Caco-2 (cell line): ENCODE measurements at regions not wholly inside any gene's neighbourhood (a gene's known extent, or its start where the extent isn't known, plus 50 kb on each side); places are given as distances from the start of the nearest gene placed in this dataset.

ENCODE experiments used
- BruUV-seq: library from RNA; stranded (reverse); fragments of 400-500 nt; replicated peaks from 2 replicates; lab custom pipeline; 2021; lab: Mats Ljungman, UMichigan
- CTCF ChIA-PET: fragments of 300-600 bp; sonication (Branson Sonifier 250); formaldehyde crosslinking; loops from one replicate; lab custom pipeline; 2022; ENCODE audit warnings: antibody characterized with exemption; lab: Charles Lee
- POLR2A ChIA-PET: fragments of 300-600 bp; sonication (Branson Sonifier 250); formaldehyde crosslinking; loops from one replicate; lab custom pipeline; 2022; ENCODE audit warnings: antibody characterized with exemption; lab: Charles Lee
- DNase-seq, 2 experiments: peaks; one replicate each; pipeline versions ENCODE4 v3.0.0 to v3.0.0-alpha.2; 2020 to 2022
- H3K27me3 ChIP-seq: replicated peaks from 2 replicates; pipeline ENCODE4 v1.6.0; 2011; ENCODE audit warnings: low read length; ENCODE audit not compliant: control insufficient read depth, insufficient read depth
- H3K36me3 ChIP-seq: 2 replicates; pipeline ENCODE4 v1.5.1; 2011; ENCODE audit warnings: low read length; ENCODE audit not compliant: control insufficient read depth, insufficient read depth
- H3K4me1 ChIP-seq: fragments of 250-450 bp; sonication (Bioruptor Pico); 2 replicates; pipeline ENCODE4 v1.5.1; 2020; ENCODE audit warnings: mild to moderate bottlenecking
- H3K4me3 ChIP-seq: 2 replicates; pipeline ENCODE4 v1.5.1; 2011; ENCODE audit warnings: low read depth, mild to moderate bottlenecking, control low read depth, low read length
- H3K9me3 ChIP-seq: fragments of 250-450 bp; sonication (Bioruptor Pico); 2 replicates; pipeline ENCODE4 v1.5.1; 2020; ENCODE audit warnings: mild to moderate bottlenecking, moderate library complexity
- H3K27ac Mint-ChIP-seq: one replicate; pipeline ENCODE4 v1.8.0; 2022; ENCODE audit warnings: mixed read lengths; ENCODE audit not compliant: unreplicated experiment
- H3K27me3 Mint-ChIP-seq: one replicate; pipeline ENCODE4 v1.8.0; 2022; ENCODE audit warnings: mixed read lengths; ENCODE audit not compliant: insufficient read depth, unreplicated experiment
- H3K36me3 Mint-ChIP-seq: one replicate; pipeline ENCODE4 v1.8.0; 2022; ENCODE audit warnings: mild to moderate bottlenecking, mixed read lengths; ENCODE audit not compliant: insufficient read depth, unreplicated experiment
- H3K4me1 Mint-ChIP-seq: one replicate; pipeline ENCODE4 v1.8.0; 2022; ENCODE audit warnings: low read depth, mixed read lengths; ENCODE audit not compliant: unreplicated experiment
- H3K4me3 Mint-ChIP-seq: one replicate; pipeline ENCODE4 v1.8.0; 2022; ENCODE audit warnings: mild to moderate bottlenecking, moderate library complexity, mixed read lengths; ENCODE audit not compliant: unreplicated experiment
- H3K9me3 Mint-ChIP-seq: one replicate; pipeline ENCODE4 v1.8.0; 2022; ENCODE audit warnings: mixed read lengths; ENCODE audit not compliant: unreplicated experiment
- intact Hi-C: fragments of 100-400 bp; cut with micrococcal nuclease; formaldehyde crosslinking; loops from one replicate; pipeline ENCODE4 v1.10.0; 2022; ENCODE audit not compliant: unreplicated experiment
- TF ChIP-seq, protein P1 (sequence below), 2 experiments: fragments of 200-600 bp in 1 of 2; IDR thresholded peaks; 1 replicate in 1 of 2; 2 replicates in 1 of 2; pipeline versions ENCODE4 v1.5.1 to v1.8.0; 2011 to 2022; ENCODE audit warnings: antibody characterized with exemption in 1 of 2, control low read depth in 1 of 2, inconsistent platforms in 1 of 2, low read depth in 1 of 2, low read length in 1 of 2, mild to moderate bottlenecking in 1 of 2, moderate library complexity in 1 of 2; ENCODE audit not compliant: insufficient read depth in 1 of 2, severe bottlenecking in 1 of 2, unreplicated experiment in 1 of 2

DNA sequence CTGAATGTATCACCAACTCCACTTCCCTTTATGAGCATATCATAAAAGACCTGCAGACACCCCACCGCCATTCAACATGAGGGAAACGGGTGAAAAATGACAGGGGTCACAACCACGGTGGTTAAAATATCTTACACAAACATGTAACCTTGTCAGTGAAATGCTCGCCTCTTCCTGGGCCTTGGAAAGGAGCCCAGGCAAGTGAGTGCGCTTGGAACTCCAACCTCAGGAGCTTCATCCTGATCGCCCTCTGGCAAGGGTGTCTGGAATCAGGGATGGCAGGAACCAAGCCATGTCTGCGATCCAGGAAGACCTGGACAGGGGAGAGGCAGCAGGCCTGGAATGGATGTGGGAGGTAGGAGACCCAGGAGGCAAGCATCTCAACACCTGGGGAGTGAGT lies 282.7 kb downstream of the GAS1 start:
- H3K9me3 Mint-ChIP-seq = no peaks in the 10 kb centered on the region
- no peaks in the 10 kb centered on the region for H3K4me1 ChIP-seq
- ChIA-PET CTCF (no interaction called here), POLR2A (no interaction called here)
- no peaks in the 10 kb centered on the region for H3K36me3 Mint-ChIP-seq
- H3K27me3 ChIP-seq = no peaks in the 10 kb centered on the region
- no peak overlapping the region for H3K4me3 ChIP-seq
- TF ChIP-seq, protein P1, sequence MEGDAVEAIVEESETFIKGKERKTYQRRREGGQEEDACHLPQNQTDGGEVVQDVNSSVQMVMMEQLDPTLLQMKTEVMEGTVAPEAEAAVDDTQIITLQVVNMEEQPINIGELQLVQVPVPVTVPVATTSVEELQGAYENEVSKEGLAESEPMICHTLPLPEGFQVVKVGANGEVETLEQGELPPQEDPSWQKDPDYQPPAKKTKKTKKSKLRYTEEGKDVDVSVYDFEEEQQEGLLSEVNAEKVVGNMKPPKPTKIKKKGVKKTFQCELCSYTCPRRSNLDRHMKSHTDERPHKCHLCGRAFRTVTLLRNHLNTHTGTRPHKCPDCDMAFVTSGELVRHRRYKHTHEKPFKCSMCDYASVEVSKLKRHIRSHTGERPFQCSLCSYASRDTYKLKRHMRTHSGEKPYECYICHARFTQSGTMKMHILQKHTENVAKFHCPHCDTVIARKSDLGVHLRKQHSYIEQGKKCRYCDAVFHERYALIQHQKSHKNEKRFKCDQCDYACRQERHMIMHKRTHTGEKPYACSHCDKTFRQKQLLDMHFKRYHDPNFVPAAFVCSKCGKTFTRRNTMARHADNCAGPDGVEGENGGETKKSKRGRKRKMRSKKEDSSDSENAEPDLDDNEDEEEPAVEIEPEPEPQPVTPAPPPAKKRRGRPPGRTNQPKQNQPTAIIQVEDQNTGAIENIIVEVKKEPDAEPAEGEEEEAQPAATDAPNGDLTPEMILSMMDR (IDR thresholded peaks at IDR 0.05; ENCODE audit: insufficient read depth in 1 of 2, low read depth in 1 of 2, low read length in 1 of 2, severe bottlenecking in 1 of 2, unreplicated experiment in 1 of 2) = no peak
- peaks cover 10% of the 10 kb centered on the region for H3K27me3 Mint-ChIP-seq
- no peak overlapping the region for H3K4me3 Mint-ChIP-seq
- no peak overlapping the region for H3K27ac Mint-ChIP-seq
- BruUV-seq = no TSS peak
- intact Hi-C loops = no loop called here
- H3K9me3 ChIP-seq = no peaks in the 10 kb centered on the region
- no peak for DNase-seq
- H3K4me1 Mint-ChIP-seq = no peaks in the 10 kb centered on the region
- no peaks in the 10 kb centered on the region for H3K36me3 ChIP-seq

DNA sequence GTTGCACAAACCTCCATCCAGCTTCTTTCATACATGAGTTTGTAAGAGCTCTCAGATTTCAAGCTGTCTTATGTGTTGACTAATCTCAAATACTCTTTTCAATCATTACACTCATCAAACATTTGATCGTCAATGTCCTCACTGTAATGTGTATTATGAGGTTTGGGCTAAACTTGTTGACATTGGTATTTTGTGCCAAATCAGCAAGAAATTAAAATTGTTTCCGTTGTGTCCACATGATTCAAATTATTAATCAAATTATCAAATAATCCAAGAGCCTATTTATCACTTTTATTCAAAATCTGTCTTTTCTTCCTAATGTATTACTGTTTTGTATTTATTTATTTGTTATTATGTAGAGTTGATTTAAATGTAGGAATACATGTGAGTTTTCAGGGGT lies 283.4 kb downstream of the GAS1 start:
- Histone ChIP-seq H3K27me3 (no peaks in the 10 kb centered on the region), H3K36me3 (no peaks in the 10 kb centered on the region), H3K9me3 (no peaks in the 10 kb centered on the region), H3K4me1 (no peaks in the 10 kb centered on the region), H3K4me3 (no peak overlapping the region)
- no TSS peak for BruUV-seq
- Mint-ChIP-seq H3K27me3 (peaks cover 10% of the 10 kb centered on the region), H3K27ac (no peak overlapping the region), H3K9me3 (no peaks in the 10 kb centered on the region), H3K36me3 (no peaks in the 10 kb centered on the region), H3K4me3 (no peak overlapping the region), H3K4me1 (no peaks in the 10 kb centered on the region)
- DNase-seq = no peak
- ChIA-PET CTCF (no interaction called here), POLR2A (no interaction called here)
- TF ChIP-seq, protein P1 (IDR thresholded peaks at IDR 0.05; ENCODE audit: insufficient read depth in 1 of 2, low read depth in 1 of 2, low read length in 1 of 2, severe bottlenecking in 1 of 2, unreplicated experiment in 1 of 2) = no peak
- intact Hi-C loops = no loop called here

DNA sequence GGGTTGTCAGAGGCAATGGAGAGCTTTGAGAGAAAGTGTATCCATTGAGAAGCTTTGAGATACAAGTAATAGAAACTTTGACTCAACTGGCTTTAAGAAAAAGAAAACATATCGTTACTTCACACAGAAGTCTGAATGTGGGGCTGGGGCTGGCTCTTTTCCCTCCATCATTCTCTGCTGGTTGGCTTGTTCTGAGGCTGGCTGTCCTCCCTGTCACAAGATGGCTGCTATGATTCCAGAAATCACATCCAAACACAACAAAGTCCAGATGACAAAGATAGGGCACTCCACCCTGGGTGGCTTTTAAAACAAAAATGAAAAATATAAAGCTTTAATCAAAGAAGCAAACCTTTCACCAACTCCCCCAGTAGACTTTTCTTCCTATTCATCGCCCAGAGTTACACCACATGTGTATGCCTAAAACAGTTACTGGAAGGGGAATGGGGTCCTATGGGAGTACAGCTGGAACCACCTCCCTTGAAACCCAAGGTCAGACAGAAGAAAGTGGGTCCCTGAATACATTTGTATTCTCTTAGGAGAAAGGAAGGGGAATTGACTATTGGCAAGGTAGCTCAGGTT lies 284.3 kb downstream of the GAS1 start:
- POLR2A ChIA-PET = no interaction called here
- no peaks in the 10 kb centered on the region for H3K27me3 ChIP-seq
- Mint-ChIP-seq H3K4me1 (no peaks in the 10 kb centered on the region), H3K27me3 (peaks cover 9% of the 10 kb centered on the region), H3K4me3 (no peak overlapping the region), H3K9me3 (no peaks in the 10 kb centered on the region), H3K27ac (no peak overlapping the region), H3K36me3 (no peaks in the 10 kb centered on the region)
- CTCF ChIA-PET = no interaction called here
- H3K9me3 ChIP-seq = no peaks in the 10 kb centered on the region
- intact Hi-C loops = no loop called here
- TF ChIP-seq, protein P1 (IDR thresholded peaks at IDR 0.05; ENCODE audit: insufficient read depth in 1 of 2, low read depth in 1 of 2, low read length in 1 of 2, severe bottlenecking in 1 of 2, unreplicated experiment in 1 of 2) = no peak
- no peak for DNase-seq
- H3K36me3 ChIP-seq = no peaks in the 10 kb centered on the region
- H3K4me1 ChIP-seq = no peaks in the 10 kb centered on the region
- BruUV-seq = no TSS peak
- no peak overlapping the region for H3K4me3 ChIP-seq
